Endothelial cell of umbilical vein (primary cell): ENCODE measurements at regions not wholly inside any gene's neighbourhood (a gene's known extent, or its start where the extent isn't known, plus 50 kb on each side); places are given as distances from the start of the nearest gene placed in this dataset.

Source experiments
- BruUV-seq: library from RNA; stranded (reverse); fragments of 400-500 nt; replicated peaks from 2 replicates; lab custom pipeline; 2021; lab: Mats Ljungman, UMichigan
- CTCF ChIA-PET: fragments of 300-600, 350-600 bp; sonication (Branson Sonifier 250); formaldehyde crosslinking; loops from one replicate; lab custom pipeline; 2021; ENCODE audit warnings: antibody characterized with exemption, inconsistent platforms; lab: Charles Lee
- POLR2A ChIA-PET: fragments of 300-600, 350-600 bp; sonication (Branson Sonifier 250); formaldehyde crosslinking; loops from one replicate; lab custom pipeline; 2021; ENCODE audit warnings: antibody characterized with exemption, inconsistent platforms; lab: Charles Lee
- DNase-seq: peaks from one replicate; pipeline ENCODE4 v3.0.0-alpha.2; 2011; ENCODE audit warnings: low read depth, low spot score
- FAIRE-seq: peaks from 2 replicates; lab custom pipeline; 2011; peaks lifted over from hg19 to GRCh38; lab: Jason Lieb, UNC
- H2AFZ ChIP-seq: 2 replicates; pipeline ENCODE4 v1.6.0; 2012; ENCODE audit warnings: low read depth, low read length, control low read depth, inconsistent platforms
- H3K27ac ChIP-seq: 2 replicates; pipeline ENCODE4 v1.5.1; 2011; ENCODE audit warnings: low read depth, mild to moderate bottlenecking, control low read depth, low read length, moderate library complexity; ENCODE audit not compliant: insufficient read depth
- H3K27me3 ChIP-seq, 2 experiments: 2 replicates each; pipeline versions ENCODE4 v1.6.0 to v1.6.1; 2011; ENCODE audit warnings: low read length in 2 of 2, mixed read lengths in 1 of 2; ENCODE audit not compliant: control insufficient read depth in 2 of 2, insufficient read depth in 2 of 2
- H3K36me3 ChIP-seq, 2 experiments: 2 replicates in 1 of 2; 3 replicates in 1 of 2; pipeline ENCODE4 v1.5.1; 2011; ENCODE audit warnings: low read length in 2 of 2, mild to moderate bottlenecking in 1 of 2, moderate library complexity in 1 of 2; ENCODE audit not compliant: control insufficient read depth in 2 of 2, insufficient read depth in 2 of 2; ENCODE audit errors: extremely low read depth in 1 of 2
- H3K4me1 ChIP-seq: 3 replicates; pipeline ENCODE4 v1.5.1; 2011; ENCODE audit warnings: mild to moderate bottlenecking, low read length; ENCODE audit not compliant: control insufficient read depth, insufficient read depth; ENCODE audit errors: extremely low read depth
- H3K4me2 ChIP-seq: 2 replicates; pipeline ENCODE4 v1.6.1; 2011; ENCODE audit warnings: low read length, control low read depth, mixed read lengths; ENCODE audit not compliant: insufficient read depth
- H3K4me3 ChIP-seq, 3 experiments: fragments of 200-600 bp in 1 of 3; sonication (generic), shearing (Covaris generic) in 1 of 3; replicated peaks in 1 of 3; 2 replicates each; pipeline ENCODE4 v1.5.1; 2011 to 2016; ENCODE audit warnings: control low read depth in 3 of 3, low read length in 3 of 3, mild to moderate bottlenecking in 2 of 3, inconsistent platforms in 1 of 3, low read depth in 1 of 3, moderate library complexity in 1 of 3; ENCODE audit not compliant: insufficient read depth in 1 of 3
- H3K79me2 ChIP-seq: 2 replicates; pipeline ENCODE4 v1.6.0; 2012; ENCODE audit warnings: low read length, inconsistent platforms; ENCODE audit not compliant: control insufficient read depth, insufficient read depth
- H3K9ac ChIP-seq: replicated peaks from 2 replicates; pipeline ENCODE3; 2011; ENCODE audit warnings: low read length, control low read depth; ENCODE audit not compliant: insufficient read depth; ENCODE audit errors: extremely low read depth
- H3K9me1 ChIP-seq: replicated peaks from 3 replicates; pipeline ENCODE4 v1.6.0; 2011; ENCODE audit warnings: mild to moderate bottlenecking, low read length; ENCODE audit not compliant: control insufficient read depth, insufficient read depth; ENCODE audit errors: extremely low read depth
- H3K9me3 ChIP-seq: replicated peaks from 2 replicates; pipeline ENCODE4 v1.5.1; 2012; ENCODE audit warnings: low read length, inconsistent platforms; ENCODE audit not compliant: control insufficient read depth, insufficient read depth
- H4K20me1 ChIP-seq: replicated peaks from 2 replicates; pipeline ENCODE3; 2011; ENCODE audit warnings: mild to moderate bottlenecking, low read length; ENCODE audit not compliant: control insufficient read depth, insufficient read depth; ENCODE audit errors: extremely low read depth
- CTCF ChIP-seq, 2 donors: IDR thresholded peaks; 1 replicate in 1 of 2; 2 replicates in 1 of 2; pipeline ENCODE4 v1.5.1; 2011; ENCODE audit warnings: low read length in 2 of 2, mild to moderate bottlenecking in 2 of 2, moderate library complexity in 2 of 2, control low read depth in 1 of 2, inconsistent platforms in 1 of 2, low read depth in 1 of 2; ENCODE audit not compliant: insufficient read depth in 1 of 2; ENCODE audit errors: extremely low read depth in 1 of 2
- EZH2 ChIP-seq: IDR thresholded peaks from 2 replicates; pipeline ENCODE4 v1.6.1; 2012; ENCODE audit warnings: borderline replicate concordance, low read depth, mild to moderate bottlenecking, moderate library complexity, low read length, inconsistent platforms; ENCODE audit not compliant: severe bottlenecking
- FOS ChIP-seq: IDR thresholded peaks from 2 replicates; pipeline ENCODE4 v1.6.1; 2011; ENCODE audit warnings: mild to moderate bottlenecking, low read length, moderate library complexity, borderline replicate concordance; ENCODE audit not compliant: insufficient read depth
- GATA2 ChIP-seq: IDR thresholded peaks from 2 replicates; pipeline ENCODE4 v1.7.0; 2011; ENCODE audit warnings: low read depth, mild to moderate bottlenecking, moderate library complexity, mixed read lengths, low read length; ENCODE audit not compliant: insufficient read length, insufficient read depth
- JUN ChIP-seq: IDR thresholded peaks from 2 replicates; pipeline ENCODE4 v1.6.1; 2011; ENCODE audit warnings: borderline replicate concordance, low read depth; ENCODE audit not compliant: insufficient read length, insufficient read depth
- MAX ChIP-seq: IDR thresholded peaks from 2 replicates; pipeline ENCODE4 v1.6.1; 2011; ENCODE audit not compliant: insufficient read depth, insufficient read length
- MYC ChIP-seq: IDR thresholded peaks from one replicate; pipeline ENCODE4 v1.6.1; 2011; ENCODE audit warnings: mild to moderate bottlenecking, low read depth, low read length
- POLR2A ChIP-seq: IDR thresholded peaks from 2 replicates; pipeline ENCODE4 v1.6.1; 2012; ENCODE audit warnings: low read depth, mild to moderate bottlenecking, control low read depth, low read length
- POLR2AphosphoS5 ChIP-seq: IDR thresholded peaks from 2 replicates; pipeline ENCODE4 v1.6.1; 2012; ENCODE audit warnings: low read depth, mild to moderate bottlenecking, control low read depth, low read length, moderate library complexity; ENCODE audit not compliant: insufficient read depth
- dilution Hi-C: fragments of 300-500 bp; cut with MboI; formaldehyde crosslinking; loops from one replicate; pipeline ENCODE4 v1.15.0; 2019; ENCODE audit warnings: low sequenced_read_pairs; ENCODE audit not compliant: extremely low pct_ligation_motif_present
- intact Hi-C: fragments of 100-400 bp; cut with micrococcal nuclease; formaldehyde crosslinking; loops from one replicate; pipeline ENCODE4 v1.10.0; 2022

- DNase-seq (peak; percentile 54), FAIRE-seq (peak; percentile 66)
- H3K9me3 ChIP-seq = no peaks in the 10 kb centered on the region
- no peaks in the 10 kb centered on the region for H3K27me3 ChIP-seq
- H3K27ac ChIP-seq = no peak overlapping the region
- no peaks in the 10 kb centered on the region for H3K79me2 ChIP-seq
- no peaks in the 10 kb centered on the region for H4K20me1 ChIP-seq
- H3K4me2 ChIP-seq = no peak overlapping the region
- H2AFZ ChIP-seq = no peak overlapping the region
- no peaks in the 10 kb centered on the region for H3K9me1 ChIP-seq
- no peak overlapping the region for H3K9ac ChIP-seq
- no peak overlapping the region for H3K4me3 ChIP-seq
- dilution Hi-C loops (no loop called here), intact Hi-C loops (loop anchor here (1.0 kb wide), 4 partner anchors 124 to 214 kb away; partner anchors contain the start of gene PRDM4)
- no peaks in the 10 kb centered on the region for H3K36me3 ChIP-seq
- POLR2A ChIA-PET = no interaction called here
- TF ChIP-seq FOS (no peak), CTCF (IDR thresholded peaks at IDR 0.05; ENCODE audit: extremely low read depth in 1 of 2, insufficient read depth in 1 of 2, low read depth in 1 of 2, low read length in 2 of 2) (peak; percentile 56 to 74)
- CTCF ChIA-PET = interaction anchor here (0.6 to 13.0 kb wide), 26 partner anchors 8 to 475 kb away, joined by 3 to 336 read pairs (median 4); partner anchors contain the start of gene PWP1
- H3K4me1 ChIP-seq = no peaks in the 10 kb centered on the region
- BruUV-seq = no TSS peak
Measured at GRCh38 chr12:107884769-107885694, 110.5 kb downstream of the ASCL4 start.

GRCh38 chr12:107888789-107889188 is 114.3 kb downstream of the ASCL4 start:
- Histone ChIP-seq H3K79me2 (no peaks in the 10 kb centered on the region), H2AFZ (no peak overlapping the region), H3K27me3 (no peaks in the 10 kb centered on the region), H3K36me3 (no peaks in the 10 kb centered on the region), H3K4me3 (no peak overlapping the region), H3K27ac (no peak overlapping the region), H3K4me1 (no peaks in the 10 kb centered on the region), H3K9ac (no peak overlapping the region), H3K9me3 (no peaks in the 10 kb centered on the region), H3K9me1 (no peaks in the 10 kb centered on the region), H3K4me2 (no peak overlapping the region), H4K20me1 (no peaks in the 10 kb centered on the region)
- POLR2A ChIA-PET = no interaction called here
- dilution Hi-C loops = no loop called here
- CTCF ChIA-PET = interaction anchor here (1.0 to 13.0 kb wide), 2 partner anchors 24 to 212 kb away, joined by 3 to 336 read pairs; no protein-coding TSS in a partner anchor
- DNase-seq = no peak
- TF ChIP-seq POLR2A = no peak
- no peak for TF ChIP-seq EZH2
- TF ChIP-seq JUN = no peak
- TF ChIP-seq POLR2AphosphoS5 = no peak
- TF ChIP-seq FOS = no peak
- no peak for TF ChIP-seq CTCF (IDR thresholded peaks at IDR 0.05; ENCODE audit: extremely low read depth in 1 of 2, insufficient read depth in 1 of 2, low read depth in 1 of 2, low read length in 2 of 2)
- TF ChIP-seq MAX = no peak
- no peak for TF ChIP-seq GATA2
- no peak for TF ChIP-seq MYC
- BruUV-seq = no TSS peak
- intact Hi-C loops = no loop called here
- no peak for FAIRE-seq
